ENCODE measurements at regions not wholly inside any gene's neighbourhood (a gene's known extent, or its start where the extent isn't known, plus 50 kb on each side); places are given as distances from the start of the nearest gene placed in this dataset.

GRCh38 chr2:168396131-168396530 is 59.9 kb upstream of the CERS6 start (continued):
- TF ChIP-seq CTCF (IDR thresholded peaks at IDR 0.05; ENCODE audit: control extremely low read depth in 1 of 3, insufficient read depth in 1 of 3, low read depth in 1 of 3, low read length in 3 of 3) (no peak), RBBP5 (IDR thresholded peaks at IDR 0.05; ENCODE audit: borderline replicate concordance, low read depth, low read length) (no peak)
